HG03159 (cell line): ENCODE measurements at regions not wholly inside any gene's neighbourhood (a gene's known extent, or its start where the extent isn't known, plus 50 kb on each side); places are given as distances from the start of the nearest gene placed in this dataset.
"Not testable (repeated sequence)": the region's sequence is repeated elsewhere in the genome, so short reads cannot be mapped to it uniquely, and the experiment has no call there.

Experiments
- ATAC-seq: cut with Tn5 transposase; IDR thresholded peaks from one replicate; pipeline ENCODE4 v1.9.1; 2021; ENCODE audit warnings: mild to moderate bottlenecking, moderate library complexity; ENCODE audit not compliant: unreplicated experiment

DNA sequence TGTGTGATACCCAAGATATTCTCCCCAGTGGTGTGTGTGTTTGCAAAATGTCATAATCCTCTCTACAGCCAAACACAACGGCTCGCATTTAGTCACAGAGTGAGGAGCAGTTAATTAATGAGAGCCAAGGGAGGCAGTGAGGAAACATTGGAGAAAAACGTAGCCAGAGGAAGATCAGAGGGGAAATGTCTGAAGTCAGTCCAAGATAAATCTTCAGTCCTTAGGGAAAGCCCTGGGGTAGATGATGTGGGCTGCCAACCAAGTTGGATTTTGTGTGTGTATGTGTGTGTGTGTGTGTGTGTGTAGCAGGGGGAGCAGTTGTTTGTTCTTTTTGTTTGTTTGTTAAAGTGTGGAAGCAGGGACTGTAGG is 201.0 kb upstream of the PTBP2 start:
- no peak for ATAC-seq

DNA sequence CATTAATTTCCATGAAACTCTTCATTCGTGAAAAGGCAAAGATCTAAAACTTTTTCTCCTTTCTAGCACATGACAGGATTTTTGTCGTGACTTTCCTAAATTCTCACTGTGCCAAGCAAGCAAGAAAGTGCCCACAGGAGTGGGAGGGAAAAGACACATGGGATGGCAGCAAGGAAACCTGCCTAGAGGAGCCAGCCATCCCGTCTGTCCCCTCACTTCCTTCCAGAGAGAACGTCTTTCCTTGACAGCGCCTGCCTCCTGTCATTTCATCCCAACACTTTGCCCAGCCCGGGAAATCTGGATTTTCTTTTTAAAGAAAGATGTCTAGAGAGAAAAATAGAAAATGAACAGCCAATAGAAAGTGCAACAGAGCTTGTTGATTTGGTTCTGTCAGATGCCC is 200.6 kb upstream of the PTBP2 start:
- no peak for ATAC-seq

- ATAC-seq: no peak
Measured at GRCh38 chr1:96521994-96522760, 199.4 kb upstream of the PTBP2 start.

GRCh38 chr1:96522927-96523326 is 198.7 kb upstream of the PTBP2 start:
- no peak for ATAC-seq

GRCh38 chr1:96524100-96524499 is 197.5 kb upstream of the PTBP2 start:
- ATAC-seq: no peak

DNA sequence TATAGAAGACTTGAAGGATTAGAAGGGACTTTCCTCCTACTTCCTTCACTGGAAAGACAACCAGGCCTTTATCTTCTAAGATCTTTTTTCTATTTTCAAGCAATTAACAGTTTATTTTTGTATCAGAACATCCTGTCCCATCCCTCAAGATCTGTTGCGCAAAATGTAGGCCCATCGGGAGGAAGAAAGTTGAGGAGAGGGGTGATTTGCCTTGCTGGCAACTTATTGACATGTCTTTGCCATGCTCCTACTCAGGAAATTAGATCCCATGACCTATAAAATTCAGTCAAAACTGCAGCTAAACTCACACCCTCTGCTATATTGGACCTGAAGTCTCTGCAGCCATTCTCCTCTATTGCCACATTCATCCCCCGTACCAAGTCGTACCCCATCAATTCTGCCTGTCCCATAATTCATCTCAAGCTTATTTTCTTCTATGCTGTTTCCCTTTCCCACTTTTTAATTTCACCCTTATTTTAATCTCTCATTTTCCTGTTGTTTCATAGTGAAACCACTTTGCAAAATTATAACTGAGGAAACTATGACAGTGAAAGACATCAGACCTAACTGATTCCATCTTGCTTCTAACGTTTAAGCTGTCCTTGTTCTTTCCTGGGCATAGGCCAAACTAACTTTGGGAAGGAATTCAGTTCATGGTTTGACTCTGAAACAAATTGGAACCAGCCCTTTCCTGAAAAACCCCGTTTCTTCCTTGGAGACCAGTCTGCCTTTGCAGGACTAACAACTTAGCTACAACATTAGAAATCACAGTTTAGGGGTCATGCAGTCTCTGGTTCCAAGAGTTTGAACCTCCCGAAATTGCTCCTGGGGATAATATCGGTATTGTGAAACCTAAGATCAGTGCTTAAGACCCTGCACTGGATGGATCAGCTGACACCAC is 195.7 kb upstream of the PTBP2 start:
- ATAC-seq: no peak

- not testable (repeated sequence) for ATAC-seq
Measured at GRCh38 chr1:96528672-96529071, 192.9 kb upstream of the PTBP2 start.

DNA sequence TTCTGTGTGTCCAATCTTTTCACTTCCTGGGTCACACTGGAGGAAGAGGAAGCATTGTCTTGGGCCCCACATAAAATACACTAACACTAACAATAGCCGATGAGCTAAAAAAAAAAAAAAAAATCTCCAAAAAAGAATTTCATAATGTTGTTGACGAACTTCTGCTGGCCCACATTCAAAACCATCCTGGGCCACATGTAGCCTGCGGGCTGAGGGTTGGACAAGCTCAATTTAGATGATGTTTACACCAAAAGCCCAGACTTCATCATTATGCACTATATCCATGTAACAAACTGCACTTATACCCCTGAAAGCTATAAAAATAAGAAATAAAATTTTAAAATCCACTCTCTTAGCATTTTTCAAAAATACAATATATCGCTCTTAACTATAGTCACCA is 187.8 kb upstream of the PTBP2 start:
- no peak for ATAC-seq

- ATAC-seq: no peak
Measured at GRCh38 chr1:96536581-96536980, 185.0 kb upstream of the PTBP2 start.

- no peak for ATAC-seq
Measured at GRCh38 chr1:96538111-96538641, 183.4 kb upstream of the PTBP2 start.

GRCh38 chr1:96538883-96539282 is 182.7 kb upstream of the PTBP2 start:
- no peak for ATAC-seq

GRCh38 chr1:96541491-96541890 is 180.1 kb upstream of the PTBP2 start:
- ATAC-seq: no peak

GRCh38 chr1:96544051-96544830 is 177.3 kb upstream of the PTBP2 start:
- ATAC-seq: no peak

- no peak for ATAC-seq
Measured at GRCh38 chr1:96544831-96545221, 176.8 kb upstream of the PTBP2 start.

- ATAC-seq: no peak
Measured at GRCh38 chr1:96545935-96546656, 175.5 kb upstream of the PTBP2 start.

GRCh38 chr1:96550061-96550460 is 171.5 kb upstream of the PTBP2 start:
- ATAC-seq: no peak

GRCh38 chr1:96552451-96552850 is 169.1 kb upstream of the PTBP2 start:
- no peak for ATAC-seq

GRCh38 chr1:96553811-96554210 is 167.8 kb upstream of the PTBP2 start:
- ATAC-seq: no peak

GRCh38 chr1:96554364-96554763 is 167.2 kb upstream of the PTBP2 start:
- no peak for ATAC-seq

GRCh38 chr1:96557336-96557735 is 164.2 kb upstream of the PTBP2 start:
- no peak for ATAC-seq
